ENCODE measurements at regions not wholly inside any gene's neighbourhood (a gene's known extent, or its start where the extent isn't known, plus 50 kb on each side); places are given as distances from the start of the nearest gene placed in this dataset.

DNA sequence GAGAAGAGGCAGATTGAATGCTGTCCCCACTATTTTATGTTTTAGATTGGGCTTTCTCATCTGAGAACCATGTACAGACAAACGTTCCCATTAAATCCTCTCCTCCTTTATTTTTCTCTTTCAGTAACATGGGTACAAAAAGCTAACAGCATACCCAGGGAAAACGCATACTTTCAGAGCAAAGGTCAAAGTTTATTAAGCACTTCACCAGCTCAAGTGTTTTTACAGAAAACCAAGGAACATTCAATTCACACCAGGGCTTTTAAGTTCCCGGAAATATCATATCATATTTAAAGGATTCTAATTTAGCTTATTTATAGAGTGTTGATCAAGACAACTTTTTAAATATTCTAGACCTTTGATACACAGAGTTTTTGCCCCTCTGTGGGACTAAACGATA is 271.5 kb upstream of the C1orf87 start:
- Histone ChIP-seq H3K27me3 (ENCODE audit: control insufficient read depth in 1 of 2, insufficient read depth in 2 of 2, low read length in 1 of 2) (no peaks in the 10 kb centered on the region), H3K27ac (ENCODE audit: low read depth in 1 of 2, low read length in 2 of 2) (no peak overlapping the region), H3K4me3 (ENCODE audit: low read length in 2 of 2) (no peak overlapping the region), H3K36me3 (ENCODE audit: control insufficient read depth in 1 of 2, insufficient read depth in 2 of 2, low read length in 1 of 2) (no peaks in the 10 kb centered on the region), H3K9me3 (ENCODE audit: control insufficient read depth, low read length) (no peaks in the 10 kb centered on the region), H3K4me1 (ENCODE audit: control insufficient read depth in 1 of 2, insufficient read depth in 2 of 2, low read length in 2 of 2) (no peaks in the 10 kb centered on the region)
- no peak for ATAC-seq (ENCODE audit: low FRiP score)
- WGBS, 2 donors = 72 to 75% methylated on average over 4 of the region's 4 CpGs
- intact Hi-C loops (cut with DNase I) = no loop called here
- DNase-seq = no peak

DNA sequence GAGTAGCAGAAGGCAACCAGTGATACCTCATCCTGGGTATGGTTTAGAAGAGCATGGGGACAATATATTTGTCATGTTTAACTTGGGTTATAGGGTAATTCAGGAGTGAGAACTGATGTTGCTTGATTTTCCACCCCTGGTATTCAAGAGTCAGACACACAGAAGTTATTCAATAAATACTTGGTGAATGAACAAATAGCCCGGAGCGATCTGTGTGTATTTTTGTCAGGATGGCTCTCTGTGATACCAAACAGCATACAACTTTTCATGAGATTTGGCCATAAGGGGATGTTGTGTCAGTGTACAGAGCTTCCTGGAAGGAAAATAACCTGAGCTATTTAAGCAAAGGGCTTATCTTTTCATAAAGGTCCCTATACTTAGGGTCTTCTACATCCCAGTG is 270.2 kb upstream of the C1orf87 start:
- Histone ChIP-seq H3K4me1 (ENCODE audit: control insufficient read depth in 1 of 2, insufficient read depth in 2 of 2, low read length in 2 of 2) (no peaks in the 10 kb centered on the region), H3K9me3 (ENCODE audit: control insufficient read depth, low read length) (no peaks in the 10 kb centered on the region), H3K4me3 (ENCODE audit: low read length in 2 of 2) (no peak overlapping the region), H3K36me3 (ENCODE audit: control insufficient read depth in 1 of 2, insufficient read depth in 2 of 2, low read length in 1 of 2) (no peaks in the 10 kb centered on the region), H3K27ac (ENCODE audit: low read depth in 1 of 2, low read length in 2 of 2) (no peak overlapping the region), H3K27me3 (ENCODE audit: control insufficient read depth in 1 of 2, insufficient read depth in 2 of 2, low read length in 1 of 2) (no peaks in the 10 kb centered on the region)
- WGBS, 2 donors = 77 to 98% methylated on average over 2 of the region's 2 CpGs
- DNase-seq (no peak), ATAC-seq (ENCODE audit: low FRiP score) (no peak)
- intact Hi-C loops (cut with DNase I) = no loop called here

DNA sequence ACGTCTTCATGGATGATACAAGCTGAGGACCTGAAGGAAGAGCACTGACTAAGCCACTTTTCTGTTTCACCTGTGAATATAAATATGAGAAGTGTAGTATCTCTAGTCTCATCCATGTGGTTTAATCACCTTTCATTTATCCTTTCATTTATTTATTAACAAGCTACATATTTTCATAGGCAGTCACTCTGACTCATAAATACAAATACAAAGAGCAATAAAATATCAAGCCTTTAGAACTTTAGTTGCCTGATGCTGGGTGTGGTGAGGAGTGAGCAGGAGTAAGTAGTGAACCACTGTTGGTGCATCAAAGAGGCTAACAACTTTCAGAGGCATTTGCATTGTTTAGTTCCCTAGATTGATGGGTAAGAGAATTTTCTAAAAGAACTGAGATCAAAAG is 269.0 kb upstream of the C1orf87 start:
- intact Hi-C loops (cut with DNase I) = no loop called here
- no peaks in the 10 kb centered on the region for H3K36me3 ChIP-seq (ENCODE audit: control insufficient read depth in 1 of 2, insufficient read depth in 2 of 2, low read length in 1 of 2)
- no peak overlapping the region for H3K27ac ChIP-seq (ENCODE audit: low read depth in 1 of 2, low read length in 2 of 2)
- 91 to 100% methylated on average over 1 of the region's 1 CpG for WGBS, 2 donors
- ATAC-seq (ENCODE audit: low FRiP score) = no peak
- H3K4me1 ChIP-seq (ENCODE audit: control insufficient read depth in 1 of 2, insufficient read depth in 2 of 2, low read length in 2 of 2) = no peaks in the 10 kb centered on the region
- H3K4me3 ChIP-seq (ENCODE audit: low read length in 2 of 2) = no peak overlapping the region
- DNase-seq = no peak
- H3K27me3 ChIP-seq (ENCODE audit: control insufficient read depth in 1 of 2, insufficient read depth in 2 of 2, low read length in 1 of 2) = no peaks in the 10 kb centered on the region
- H3K9me3 ChIP-seq (ENCODE audit: control insufficient read depth, low read length) = no peaks in the 10 kb centered on the region

DNA sequence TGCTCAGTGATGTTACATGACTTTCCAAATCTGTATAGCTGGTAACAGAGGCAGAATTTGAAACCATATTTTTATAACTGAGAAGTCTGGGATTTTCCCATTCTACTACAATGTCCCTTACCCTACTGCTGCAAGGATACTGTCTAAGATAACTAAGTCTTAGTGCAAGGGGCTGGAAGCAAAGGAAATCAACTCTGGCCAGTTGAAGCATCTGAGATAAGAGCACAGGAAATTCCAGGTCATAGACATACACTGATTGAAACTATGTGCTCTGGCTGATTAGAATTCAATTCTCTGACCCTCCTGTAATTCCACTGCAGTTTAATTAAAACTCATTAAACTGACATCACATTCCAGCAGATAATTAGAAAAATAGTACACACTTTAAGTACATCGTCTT is 267.7 kb upstream of the C1orf87 start:
- H3K27me3 ChIP-seq (ENCODE audit: control insufficient read depth in 1 of 2, insufficient read depth in 2 of 2, low read length in 1 of 2) = no peaks in the 10 kb centered on the region
- H3K4me1 ChIP-seq (ENCODE audit: control insufficient read depth in 1 of 2, insufficient read depth in 2 of 2, low read length in 2 of 2) = no peaks in the 10 kb centered on the region
- WGBS, 2 donors = 95 to 98% methylated on average over 1 of the region's 1 CpG
- H3K9me3 ChIP-seq (ENCODE audit: control insufficient read depth, low read length) = no peaks in the 10 kb centered on the region
- intact Hi-C loops (cut with DNase I) = no loop called here
- no peak overlapping the region for H3K4me3 ChIP-seq (ENCODE audit: low read length in 2 of 2)
- ATAC-seq (ENCODE audit: low FRiP score) (no peak), DNase-seq (no peak)
- no peak overlapping the region for H3K27ac ChIP-seq (ENCODE audit: low read depth in 1 of 2, low read length in 2 of 2)
- H3K36me3 ChIP-seq (ENCODE audit: control insufficient read depth in 1 of 2, insufficient read depth in 2 of 2, low read length in 1 of 2) = no peaks in the 10 kb centered on the region

DNA sequence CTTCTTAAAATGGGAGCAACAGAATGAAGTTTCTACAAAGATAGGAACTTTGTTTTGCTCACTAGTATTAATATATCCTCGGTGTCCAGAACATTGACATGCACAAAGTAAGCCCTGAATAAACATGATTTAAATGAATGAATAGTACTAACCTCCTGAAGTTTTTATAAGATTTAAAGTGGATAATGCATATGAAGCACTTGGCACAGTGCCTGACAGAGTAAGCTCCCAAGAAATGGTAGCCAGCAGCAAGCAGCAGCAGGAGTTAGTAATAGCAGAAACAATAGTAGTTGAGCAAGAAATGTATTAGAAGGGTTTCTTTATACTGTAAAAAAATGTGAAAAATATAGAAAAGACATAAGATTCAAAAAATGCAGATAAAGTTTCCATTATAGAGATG is 258.1 kb upstream of the C1orf87 start:
- intact Hi-C loops (cut with DNase I) = no loop called here
- WGBS, 2 donors = 85 to 90% methylated on average over 1 of the region's 1 CpG
- DNase-seq = no peak
- Histone ChIP-seq H3K9me3 (ENCODE audit: control insufficient read depth, low read length) (no peaks in the 10 kb centered on the region), H3K36me3 (ENCODE audit: control insufficient read depth in 1 of 2, insufficient read depth in 2 of 2, low read length in 1 of 2) (no peaks in the 10 kb centered on the region), H3K27me3 (ENCODE audit: control insufficient read depth in 1 of 2, insufficient read depth in 2 of 2, low read length in 1 of 2) (no peaks in the 10 kb centered on the region), H3K27ac (ENCODE audit: low read depth in 1 of 2, low read length in 2 of 2) (no peak overlapping the region), H3K4me3 (ENCODE audit: low read length in 2 of 2) (no peak overlapping the region), H3K4me1 (ENCODE audit: control insufficient read depth in 1 of 2, insufficient read depth in 2 of 2, low read length in 2 of 2) (no peaks in the 10 kb centered on the region)
- ATAC-seq (ENCODE audit: low FRiP score) = no peak

DNA sequence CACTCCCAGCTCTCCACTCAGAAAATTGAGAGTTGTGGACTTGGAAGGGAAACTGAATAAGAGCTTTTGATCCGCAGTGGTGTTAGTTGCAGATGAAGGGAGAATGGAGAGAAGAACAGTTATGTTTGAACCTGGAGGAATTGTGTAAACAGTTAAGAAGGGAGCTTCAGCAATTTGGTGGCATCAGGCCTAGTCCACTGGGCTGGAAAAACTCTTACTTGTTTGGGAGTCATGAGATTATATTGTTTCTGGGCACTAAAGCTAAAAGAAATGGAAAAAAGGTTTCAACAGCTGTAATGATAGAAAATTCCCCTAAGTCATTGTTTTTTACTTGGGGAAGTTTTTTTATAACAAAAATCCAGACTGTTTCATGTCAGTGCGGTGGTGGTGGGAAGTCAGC is 256.1 kb upstream of the C1orf87 start:
- ATAC-seq (ENCODE audit: low FRiP score) (no peak), DNase-seq (no peak)
- H3K27ac ChIP-seq (ENCODE audit: low read depth in 1 of 2, low read length in 2 of 2) = no peak overlapping the region
- H3K9me3 ChIP-seq (ENCODE audit: control insufficient read depth, low read length) = no peaks in the 10 kb centered on the region
- H3K4me1 ChIP-seq (ENCODE audit: control insufficient read depth in 1 of 2, insufficient read depth in 2 of 2, low read length in 2 of 2) = no peaks in the 10 kb centered on the region
- no peak overlapping the region for H3K4me3 ChIP-seq (ENCODE audit: low read length in 2 of 2)
- H3K36me3 ChIP-seq (ENCODE audit: control insufficient read depth in 1 of 2, insufficient read depth in 2 of 2, low read length in 1 of 2) = no peaks in the 10 kb centered on the region
- H3K27me3 ChIP-seq (ENCODE audit: control insufficient read depth in 1 of 2, insufficient read depth in 2 of 2, low read length in 1 of 2) = no peaks in the 10 kb centered on the region
- intact Hi-C loops (cut with DNase I) = no loop called here
- 84 to 92% methylated on average over 2 of the region's 2 CpGs for WGBS, 2 donors

DNA sequence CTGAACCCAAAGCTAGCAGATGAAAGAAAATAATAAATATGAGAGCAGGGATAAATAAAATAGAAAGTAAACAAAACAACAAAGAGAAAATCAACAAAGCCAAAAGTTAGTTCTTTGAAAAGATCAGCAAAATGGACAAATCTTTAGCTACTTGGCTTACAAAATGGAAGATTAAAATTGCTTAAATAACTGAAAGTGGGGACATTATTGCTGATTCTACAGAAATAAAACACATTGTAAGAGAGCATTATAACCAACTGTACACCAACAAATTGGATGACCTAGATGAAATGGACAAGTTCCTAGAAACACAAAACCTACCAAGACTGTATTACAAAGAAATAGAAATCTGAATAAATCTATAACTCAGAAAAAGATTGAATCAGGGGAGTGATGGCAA is 238.3 kb upstream of the C1orf87 start:
- no peak for ATAC-seq (ENCODE audit: low FRiP score)

DNA sequence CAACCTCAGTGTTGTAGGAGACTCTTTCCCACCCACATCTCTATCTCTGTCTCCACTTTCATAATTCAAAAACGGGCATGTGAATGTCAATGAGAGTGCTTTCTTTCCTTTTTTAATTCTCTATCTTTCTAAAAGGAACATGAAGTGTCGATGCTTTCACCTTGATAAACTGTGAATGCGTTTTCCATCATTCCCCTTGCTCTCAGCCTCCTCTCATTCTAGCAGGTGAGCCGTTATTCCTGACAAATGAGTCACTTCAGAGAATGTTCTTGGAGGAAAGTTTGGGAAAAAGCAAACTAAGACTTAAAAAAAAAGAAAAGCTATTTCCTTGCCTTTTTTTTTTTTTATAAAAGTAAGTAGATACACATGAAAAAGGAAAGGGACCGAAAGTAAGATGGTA is 226.0 kb upstream of the C1orf87 start:
- intact Hi-C loops (cut with DNase I) = no loop called here
- H3K4me1 ChIP-seq (ENCODE audit: control insufficient read depth in 1 of 2, insufficient read depth in 2 of 2, low read length in 2 of 2) = no peaks in the 10 kb centered on the region
- H3K27ac ChIP-seq (ENCODE audit: low read depth in 1 of 2, low read length in 2 of 2) = no peak overlapping the region
- ATAC-seq (ENCODE audit: low FRiP score) (no peak), DNase-seq (no peak)
- H3K9me3 ChIP-seq (ENCODE audit: control insufficient read depth, low read length) = no peaks in the 10 kb centered on the region
- H3K4me3 ChIP-seq (ENCODE audit: low read length in 2 of 2) = no peak overlapping the region
- H3K27me3 ChIP-seq (ENCODE audit: control insufficient read depth in 1 of 2, insufficient read depth in 2 of 2, low read length in 1 of 2) = no peaks in the 10 kb centered on the region
- WGBS, 2 donors = 86% methylated on average over 5 of the region's 5 CpGs
- no peaks in the 10 kb centered on the region for H3K36me3 ChIP-seq (ENCODE audit: control insufficient read depth in 1 of 2, insufficient read depth in 2 of 2, low read length in 1 of 2)

More for the DNA sequence above, 238.3 kb upstream of the C1orf87 start:
- intact Hi-C loops (cut with DNase I) = no loop called here
- no peaks in the 10 kb centered on the region for H3K4me1 ChIP-seq (ENCODE audit: control insufficient read depth in 1 of 2, insufficient read depth in 2 of 2, low read length in 2 of 2)
- no peaks in the 10 kb centered on the region for H3K9me3 ChIP-seq (ENCODE audit: control insufficient read depth, low read length)
- H3K27ac ChIP-seq (ENCODE audit: low read depth in 1 of 2, low read length in 2 of 2) = no peak overlapping the region
- no peaks in the 10 kb centered on the region for H3K27me3 ChIP-seq (ENCODE audit: control insufficient read depth in 1 of 2, insufficient read depth in 2 of 2, low read length in 1 of 2)
- no peaks in the 10 kb centered on the region for H3K36me3 ChIP-seq (ENCODE audit: control insufficient read depth in 1 of 2, insufficient read depth in 2 of 2, low read length in 1 of 2)
- H3K4me3 ChIP-seq (ENCODE audit: low read length in 2 of 2) = no peak overlapping the region
- DNase-seq = no peak

DNA sequence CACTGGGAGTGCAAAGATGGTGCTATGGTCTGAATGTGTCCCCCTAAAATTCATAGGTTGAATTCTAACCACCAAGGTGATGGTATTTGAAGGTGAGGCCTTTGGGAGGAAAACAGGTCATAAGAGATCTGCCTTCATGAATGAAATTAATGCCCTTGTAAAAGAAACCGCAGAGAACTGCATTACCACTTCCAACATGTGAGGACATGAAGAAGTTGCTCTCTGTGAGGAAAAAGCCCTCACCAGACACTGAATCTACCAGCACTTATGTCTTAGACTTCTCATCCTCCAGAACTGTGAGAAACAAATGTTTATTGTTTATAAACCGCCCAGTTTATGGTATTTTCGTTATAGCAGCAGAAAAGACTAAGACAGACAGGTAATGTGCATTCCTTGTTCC is 224.7 kb upstream of the C1orf87 start:
- H3K27me3 ChIP-seq (ENCODE audit: control insufficient read depth in 1 of 2, insufficient read depth in 2 of 2, low read length in 1 of 2) = no peaks in the 10 kb centered on the region
- H3K4me1 ChIP-seq (ENCODE audit: control insufficient read depth in 1 of 2, insufficient read depth in 2 of 2, low read length in 2 of 2) = no peaks in the 10 kb centered on the region
- intact Hi-C loops (cut with DNase I) = no loop called here
- 94 to 99% methylated on average over 3 of the region's 3 CpGs for WGBS, 2 donors
- ATAC-seq (ENCODE audit: low FRiP score) (no peak), DNase-seq (no peak)
- no peaks in the 10 kb centered on the region for H3K36me3 ChIP-seq (ENCODE audit: control insufficient read depth in 1 of 2, insufficient read depth in 2 of 2, low read length in 1 of 2)
- H3K9me3 ChIP-seq (ENCODE audit: control insufficient read depth, low read length) = no peaks in the 10 kb centered on the region
- no peak overlapping the region for H3K4me3 ChIP-seq (ENCODE audit: low read length in 2 of 2)
- H3K27ac ChIP-seq (ENCODE audit: low read depth in 1 of 2, low read length in 2 of 2) = no peak overlapping the region
